ENCODE measurements at regions not wholly inside any gene's neighbourhood (a gene's known extent, or its start where the extent isn't known, plus 50 kb on each side); places are given as distances from the start of the nearest gene placed in this dataset.

- no peaks in the 10 kb centered on the region for H3K4me1 ChIP-seq (ENCODE audit: control insufficient read depth in 2 of 2, insufficient read depth in 2 of 2, low read length in 2 of 2)
- H3K27ac ChIP-seq (ENCODE audit: low read depth in 2 of 2, low read length in 2 of 2) = no peak overlapping the region
- H3K9me3 ChIP-seq (ENCODE audit: control insufficient read depth in 2 of 2, low read length in 2 of 2) = no peaks in the 10 kb centered on the region
- H3K27me3 ChIP-seq (ENCODE audit: control insufficient read depth in 2 of 2, insufficient read depth in 2 of 2, low read length in 2 of 2) = no peaks in the 10 kb centered on the region
- no peak overlapping the region for H3K9ac ChIP-seq (ENCODE audit: low read depth in 1 of 2, low read length in 2 of 2)
- H3K4me3 ChIP-seq (ENCODE audit: low read length in 2 of 2) = no peak overlapping the region
- no peaks in the 10 kb centered on the region for H3K36me3 ChIP-seq (ENCODE audit: control insufficient read depth in 2 of 2, insufficient read depth in 2 of 2, low read length in 2 of 2)
Measured at GRCh38 chr15:37882640-37883039, 51.8 kb upstream of the TMCO5A start.

All from mucosa of rectum (tissue), 2 donors.